Mesenchymal stem cell (in vitro differentiated cells and primary cell): ENCODE measurements at regions not wholly inside any gene's neighbourhood (a gene's known extent, or its start where the extent isn't known, plus 50 kb on each side); places are given as distances from the start of the nearest gene placed in this dataset.

Experiments
- DNase-seq: peaks from one replicate; pipeline ENCODE4 v3.0.0-alpha.2; 2013
- H2AFZ ChIP-seq: one replicate; pipeline ENCODE4 v1.6.1; 2013; ENCODE audit warnings: low read depth, mild to moderate bottlenecking, control low read depth, inconsistent platforms, low read length, moderate library complexity
- H2AK5ac ChIP-seq: 2 replicates; pipeline ENCODE4 v1.6.1; 2013; ENCODE audit warnings: low read length, moderate library complexity, mild to moderate bottlenecking, inconsistent platforms; ENCODE audit not compliant: severe bottlenecking
- H2BK120ac ChIP-seq: one replicate; pipeline ENCODE4 v1.6.1; 2013; ENCODE audit warnings: low read depth, mild to moderate bottlenecking, inconsistent platforms, low read length, moderate library complexity
- H2BK12ac ChIP-seq, 2 experiments: one replicate each; pipeline ENCODE4 v1.6.1; 2013; ENCODE audit warnings: inconsistent platforms in 2 of 2, low read length in 2 of 2, mild to moderate bottlenecking in 2 of 2, moderate library complexity in 2 of 2, control low read depth in 1 of 2
- H2BK15ac ChIP-seq: one replicate; pipeline ENCODE4 v1.6.1; 2013; ENCODE audit warnings: mild to moderate bottlenecking, low read depth, inconsistent platforms; ENCODE audit not compliant: poor library complexity, severe bottlenecking
- H2BK5ac ChIP-seq: 2 replicates; pipeline ENCODE4 v1.6.1; 2013; ENCODE audit warnings: low read depth, mild to moderate bottlenecking, low read length, control low read depth, inconsistent platforms; ENCODE audit not compliant: poor library complexity, severe bottlenecking
- H3K14ac ChIP-seq, 2 experiments: one replicate each; pipeline ENCODE4 v1.6.1; 2013; ENCODE audit warnings: inconsistent platforms in 2 of 2, low read length in 2 of 2, control low read depth in 1 of 2, mild to moderate bottlenecking in 1 of 2, moderate library complexity in 1 of 2
- H3K18ac ChIP-seq, 2 experiments: one replicate each; pipeline ENCODE4 v1.6.1; 2013; ENCODE audit warnings: inconsistent platforms in 2 of 2, low read length in 2 of 2, control low read depth in 1 of 2, low read depth in 1 of 2, mild to moderate bottlenecking in 1 of 2
- H3K23ac ChIP-seq, 2 experiments: one replicate each; pipeline ENCODE4 v1.6.1; 2013; ENCODE audit warnings: inconsistent platforms in 2 of 2, low read length in 2 of 2, mild to moderate bottlenecking in 2 of 2, moderate library complexity in 2 of 2, control low read depth in 1 of 2
- H3K27ac ChIP-seq: 2 replicates; pipeline ENCODE4 v1.5.1; 2013; ENCODE audit warnings: mild to moderate bottlenecking, moderate library complexity, low read length, control low read depth, inconsistent platforms; ENCODE audit not compliant: poor library complexity, severe bottlenecking
- H3K27me3 ChIP-seq, 2 experiments: 2 replicates each; pipeline versions ENCODE4 v1.6.1 to v1.7.0; 2013; ENCODE audit warnings: low read length in 2 of 2, mild to moderate bottlenecking in 2 of 2, moderate library complexity in 2 of 2, control low read depth in 1 of 2, inconsistent platforms in 1 of 2; ENCODE audit not compliant: control insufficient read depth in 1 of 2, insufficient read depth in 1 of 2
- H3K36me3 ChIP-seq, 2 experiments: 2 replicates each; pipeline versions ENCODE4 v1.6.1 to v1.7.0; 2013; ENCODE audit warnings: low read length in 2 of 2, control low read depth in 1 of 2, inconsistent platforms in 1 of 2, low read depth in 1 of 2, mild to moderate bottlenecking in 1 of 2; ENCODE audit not compliant: insufficient read depth in 2 of 2, control insufficient read depth in 1 of 2
- H3K4ac ChIP-seq, 2 experiments: one replicate each; pipeline ENCODE4 v1.6.1; 2013; ENCODE audit warnings: inconsistent platforms in 2 of 2, low read length in 2 of 2, mild to moderate bottlenecking in 2 of 2, moderate library complexity in 2 of 2, control low read depth in 1 of 2, low read depth in 1 of 2
- H3K4me1 ChIP-seq: 2 replicates; pipeline ENCODE4 v1.6.1; 2013; ENCODE audit warnings: low read depth, low read length, control low read depth; ENCODE audit not compliant: control insufficient read depth, insufficient read depth
- H3K4me2 ChIP-seq: 2 replicates; pipeline ENCODE4 v1.6.1; 2013; ENCODE audit warnings: low read length, mild to moderate bottlenecking, inconsistent platforms; ENCODE audit not compliant: poor library complexity, severe bottlenecking
- H3K4me3 ChIP-seq, 2 experiments: 2 replicates each; pipeline versions ENCODE4 v1.5.1 to v1.7.0; 2013; ENCODE audit warnings: low read length in 2 of 2, mild to moderate bottlenecking in 2 of 2, control low read depth in 1 of 2, low read depth in 1 of 2; ENCODE audit not compliant: insufficient read depth in 1 of 2
- H3K79me1 ChIP-seq: replicated peaks from 2 replicates; pipeline ENCODE4 v1.6.1; 2013; ENCODE audit warnings: mild to moderate bottlenecking, control low read depth, low read length, inconsistent platforms; ENCODE audit not compliant: poor library complexity, severe bottlenecking
- H3K9ac ChIP-seq: 2 replicates; pipeline ENCODE4 v1.7.0; 2013; ENCODE audit warnings: mild to moderate bottlenecking, low read length, moderate library complexity
- H3K9me3 ChIP-seq: 2 replicates; pipeline ENCODE4 v1.7.0; 2013; ENCODE audit warnings: mild to moderate bottlenecking, low read length; ENCODE audit not compliant: control insufficient read depth
- H4K8ac ChIP-seq: one replicate; pipeline ENCODE4 v1.6.1; 2013; ENCODE audit warnings: inconsistent platforms, mild to moderate bottlenecking, low read length, moderate library complexity
- H4K91ac ChIP-seq: one replicate; pipeline ENCODE4 v1.6.1; 2013; ENCODE audit warnings: mild to moderate bottlenecking, low read length, inconsistent platforms
- WGBS: methylation state at CpG from one replicate; pipeline ENCODE4 v1.1.7; 2013; ENCODE audit warnings: mixed read lengths; 5-methylcytosine and 5-hydroxymethylcytosine counted together

DNA sequence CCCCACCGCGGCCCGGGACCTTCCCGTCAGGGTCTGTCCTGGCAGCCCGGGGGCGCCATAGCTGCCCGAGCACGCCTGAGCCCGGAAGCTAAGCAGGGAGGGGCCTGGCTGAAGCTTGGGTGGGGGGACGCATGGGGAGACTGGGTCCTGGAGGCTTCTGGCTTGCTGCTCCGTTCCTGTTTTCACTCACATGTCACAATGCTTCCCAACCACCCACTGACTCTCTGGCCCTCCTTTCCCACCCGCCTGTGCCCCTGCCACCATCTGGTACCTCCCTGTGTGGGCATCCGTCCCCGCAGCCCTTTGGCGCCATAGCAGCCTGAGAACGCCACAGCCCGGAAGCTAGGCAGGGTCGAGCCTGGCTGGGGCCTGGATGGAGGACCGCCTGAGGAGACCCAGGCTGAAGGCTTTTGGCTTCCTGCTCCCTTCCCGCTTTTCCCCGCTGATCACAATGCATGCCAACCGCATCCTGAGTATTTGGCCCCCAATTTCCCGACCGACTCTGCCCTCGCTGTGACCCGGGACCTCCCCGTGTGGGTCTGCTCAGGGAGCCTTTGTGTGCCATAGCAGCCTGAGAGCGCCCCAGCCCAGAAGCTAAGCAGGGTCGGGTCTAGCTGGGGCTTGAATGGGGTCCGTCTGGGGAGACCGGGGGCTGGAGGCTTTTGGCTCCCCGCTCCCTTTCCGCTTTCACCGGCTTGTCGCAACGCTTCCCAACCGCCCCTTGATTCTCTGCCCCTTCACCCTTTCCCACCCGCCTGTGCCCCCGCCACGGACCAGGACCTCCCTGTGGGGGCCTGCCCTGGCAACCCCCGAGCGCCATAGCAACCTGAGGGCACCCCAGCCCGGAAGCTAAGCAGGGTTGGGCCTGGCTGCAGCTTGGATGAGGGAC, 2290.1 kb downstream of the TP53TG3F start:
- Histone ChIP-seq H3K4me1 (no peaks in the 10 kb centered on the region), H3K9ac (no peak overlapping the region), H3K4me3 (peak overlapping the region in 1 of 2 experiments; percentile 11), H3K79me1 (no peaks in the 10 kb centered on the region), H4K91ac (no peak overlapping the region), H2AFZ (no peak overlapping the region), H3K27ac (no peak overlapping the region), H3K27me3 (no peaks in the 10 kb centered on the region), H2BK15ac (no peak overlapping the region), H3K36me3 (no peaks in the 10 kb centered on the region), H3K14ac (no peak overlapping the region), H2AK5ac (no peak overlapping the region), H4K8ac (no peak overlapping the region), H3K9me3 (no peaks in the 10 kb centered on the region), H3K4me2 (no peak overlapping the region), H3K23ac (no peak overlapping the region), H3K18ac (no peak overlapping the region), H2BK12ac (no peak overlapping the region), H3K4ac (no peak overlapping the region), H2BK5ac (no peak overlapping the region), H2BK120ac (no peak overlapping the region)
- DNase-seq = no peak
- WGBS = 92% methylated on average over 37 of the region's 43 CpGs

DNA sequence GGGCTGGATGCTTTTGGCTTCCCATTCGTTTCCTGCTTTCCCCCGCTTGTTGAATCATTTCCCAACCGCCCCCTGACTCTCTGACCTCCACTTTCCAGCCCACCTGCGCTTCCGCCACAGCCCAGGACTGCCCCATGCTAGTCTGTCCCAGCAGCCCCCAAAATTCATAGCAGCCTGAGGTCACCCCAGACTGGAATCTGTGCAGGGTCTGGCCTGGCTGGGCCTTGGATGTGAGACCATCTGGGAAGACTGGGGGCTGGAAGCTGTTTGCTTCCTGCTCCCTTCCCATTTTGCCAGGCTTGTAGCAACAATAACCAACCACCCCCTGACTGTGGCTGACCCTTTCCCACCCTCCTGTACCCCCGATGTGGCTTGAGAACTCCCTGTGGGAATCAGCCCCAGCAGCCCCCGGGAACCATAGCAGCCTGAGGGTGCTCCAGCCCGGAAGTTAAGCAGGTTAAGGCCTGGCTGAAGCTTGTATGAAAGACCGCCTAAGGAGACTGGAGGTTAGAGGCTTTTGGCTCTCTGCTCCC, 2290.8 kb downstream of the TP53TG3F start:
- Histone ChIP-seq H3K36me3 (no peaks in the 10 kb centered on the region), H3K14ac (no peak overlapping the region), H3K9me3 (no peaks in the 10 kb centered on the region), H2BK12ac (no peak overlapping the region), H3K4me2 (no peak overlapping the region), H3K4me1 (no peaks in the 10 kb centered on the region), H3K27ac (no peak overlapping the region), H3K4ac (no peak overlapping the region), H3K27me3 (no peaks in the 10 kb centered on the region), H2AFZ (no peak overlapping the region), H4K91ac (no peak overlapping the region), H3K4me3 (no peak overlapping the region), H3K79me1 (no peaks in the 10 kb centered on the region), H3K18ac (no peak overlapping the region), H4K8ac (no peak overlapping the region), H2BK15ac (no peak overlapping the region), H3K9ac (no peak overlapping the region), H2BK5ac (no peak overlapping the region), H2AK5ac (no peak overlapping the region), H2BK120ac (no peak overlapping the region), H3K23ac (no peak overlapping the region)
- 88% methylated on average over 9 of the region's 9 CpGs for WGBS
- no peak for DNase-seq

GRCh38 chr16:35750701-35751104, 2291.3 kb downstream of the TP53TG3F start:
- Histone ChIP-seq H3K18ac (no peak overlapping the region), H2BK120ac (no peak overlapping the region), H2BK12ac (no peak overlapping the region), H3K4me3 (no peak overlapping the region), H3K27me3 (no peaks in the 10 kb centered on the region), H2AK5ac (no peak overlapping the region), H3K4me2 (no peak overlapping the region), H3K9ac (no peak overlapping the region), H4K8ac (no peak overlapping the region), H3K36me3 (no peaks in the 10 kb centered on the region), H2BK15ac (no peak overlapping the region), H2AFZ (no peak overlapping the region), H3K4me1 (no peaks in the 10 kb centered on the region), H3K14ac (no peak overlapping the region), H3K4ac (no peak overlapping the region), H4K91ac (no peak overlapping the region), H3K9me3 (no peaks in the 10 kb centered on the region), H2BK5ac (no peak overlapping the region), H3K23ac (no peak overlapping the region), H3K27ac (no peak overlapping the region), H3K79me1 (no peaks in the 10 kb centered on the region)
- WGBS = 87% methylated on average over 13 of the region's 13 CpGs
- DNase-seq = no peak

GRCh38 chr16:35751191-35751941, 2292.0 kb downstream of the TP53TG3F start:
- H4K8ac ChIP-seq = no peak overlapping the region
- H2AK5ac ChIP-seq = no peak overlapping the region
- no peak overlapping the region for H3K4ac ChIP-seq
- no peak overlapping the region for H3K4me3 ChIP-seq
- H3K18ac ChIP-seq = no peak overlapping the region
- no peak overlapping the region for H2AFZ ChIP-seq
- H2BK5ac ChIP-seq = no peak overlapping the region
- no peaks in the 10 kb centered on the region for H3K4me1 ChIP-seq
- no peak overlapping the region for H3K4me2 ChIP-seq
- no peaks in the 10 kb centered on the region for H3K27me3 ChIP-seq
- H2BK120ac ChIP-seq = no peak overlapping the region
- no peak overlapping the region for H2BK15ac ChIP-seq
- no peaks in the 10 kb centered on the region for H3K36me3 ChIP-seq
- H3K14ac ChIP-seq = no peak overlapping the region
- H3K9me3 ChIP-seq = no peaks in the 10 kb centered on the region
- no peak for DNase-seq
- WGBS = 91% methylated on average over 24 of the region's 24 CpGs
- no peak overlapping the region for H4K91ac ChIP-seq
- H3K27ac ChIP-seq = no peak overlapping the region
- no peak overlapping the region for H2BK12ac ChIP-seq
- H3K79me1 ChIP-seq = no peaks in the 10 kb centered on the region
- no peak overlapping the region for H3K23ac ChIP-seq
- H3K9ac ChIP-seq = no peak overlapping the region
